Glutamatergic neuron (in vitro differentiated cells): ENCODE measurements at regions not wholly inside any gene's neighbourhood (a gene's known extent, or its start where the extent isn't known, plus 50 kb on each side); places are given as distances from the start of the nearest gene placed in this dataset.

Source experiments
- DNase-seq: peaks from one replicate; pipeline ENCODE4 v3.0.0; 2022
- H3K27ac Mint-ChIP-seq: one replicate; pipeline ENCODE4 v1.8.0; 2020; ENCODE audit warnings: mild to moderate bottlenecking, mixed read lengths, inconsistent platforms; ENCODE audit not compliant: unreplicated experiment
- H3K27me3 Mint-ChIP-seq: one replicate; pipeline ENCODE4 v1.8.0; 2020; ENCODE audit warnings: mild to moderate bottlenecking, moderate library complexity, mixed read lengths, inconsistent platforms; ENCODE audit not compliant: unreplicated experiment
- H3K36me3 Mint-ChIP-seq: one replicate; pipeline ENCODE4 v1.8.0; 2020; ENCODE audit warnings: mild to moderate bottlenecking, mixed read lengths, inconsistent platforms; ENCODE audit not compliant: unreplicated experiment
- H3K4me1 Mint-ChIP-seq: one replicate; pipeline ENCODE4 v1.8.0; 2020; ENCODE audit warnings: mild to moderate bottlenecking, low read depth, mixed read lengths, inconsistent platforms; ENCODE audit not compliant: unreplicated experiment
- H3K4me3 Mint-ChIP-seq: one replicate; pipeline ENCODE4 v1.8.0; 2020; ENCODE audit warnings: mild to moderate bottlenecking, mixed read lengths, inconsistent platforms; ENCODE audit not compliant: unreplicated experiment
- H3K9me3 Mint-ChIP-seq: one replicate; pipeline ENCODE4 v1.8.0; 2020; ENCODE audit warnings: mild to moderate bottlenecking, moderate library complexity, mixed read lengths, inconsistent platforms; ENCODE audit not compliant: unreplicated experiment
- CTCF ChIP-seq: fragments of 200-600 bp; sonication (generic); IDR thresholded peaks from one replicate; pipeline ENCODE4 v1.5.0; 2021; ENCODE audit not compliant: partially characterized antibody, unreplicated experiment

DNA sequence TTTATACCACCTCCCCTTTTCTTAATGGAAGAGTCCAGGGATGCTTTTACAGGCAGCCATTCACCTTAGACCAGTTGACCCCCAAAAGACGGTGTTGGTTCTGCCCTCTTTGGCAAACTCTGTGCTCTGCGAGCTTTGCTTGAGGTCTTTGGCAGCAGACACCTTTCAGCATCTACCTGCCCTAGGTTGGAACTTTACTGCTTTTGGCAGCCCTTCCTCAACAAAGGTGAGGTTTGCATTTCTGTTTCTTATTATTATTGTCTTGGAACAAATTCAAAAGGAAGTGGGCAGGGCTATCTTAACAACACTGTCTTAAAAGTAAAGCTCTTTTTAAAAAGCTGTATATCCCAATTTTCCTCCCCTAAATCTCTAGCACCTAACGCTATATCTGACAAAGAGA, 136.4 kb upstream of the SLC14A2 start:
- no peak for TF ChIP-seq CTCF
- DNase-seq, result no peak
- H3K27me3 Mint-ChIP-seq, result no peaks in the 10 kb centered on the region
- peaks cover 4% of the 10 kb centered on the region for H3K9me3 Mint-ChIP-seq
- no peaks in the 10 kb centered on the region for H3K4me1 Mint-ChIP-seq
- H3K27ac Mint-ChIP-seq, result no peak overlapping the region
- H3K4me3 Mint-ChIP-seq, result no peak overlapping the region
- H3K36me3 Mint-ChIP-seq, result no peaks in the 10 kb centered on the region

DNA sequence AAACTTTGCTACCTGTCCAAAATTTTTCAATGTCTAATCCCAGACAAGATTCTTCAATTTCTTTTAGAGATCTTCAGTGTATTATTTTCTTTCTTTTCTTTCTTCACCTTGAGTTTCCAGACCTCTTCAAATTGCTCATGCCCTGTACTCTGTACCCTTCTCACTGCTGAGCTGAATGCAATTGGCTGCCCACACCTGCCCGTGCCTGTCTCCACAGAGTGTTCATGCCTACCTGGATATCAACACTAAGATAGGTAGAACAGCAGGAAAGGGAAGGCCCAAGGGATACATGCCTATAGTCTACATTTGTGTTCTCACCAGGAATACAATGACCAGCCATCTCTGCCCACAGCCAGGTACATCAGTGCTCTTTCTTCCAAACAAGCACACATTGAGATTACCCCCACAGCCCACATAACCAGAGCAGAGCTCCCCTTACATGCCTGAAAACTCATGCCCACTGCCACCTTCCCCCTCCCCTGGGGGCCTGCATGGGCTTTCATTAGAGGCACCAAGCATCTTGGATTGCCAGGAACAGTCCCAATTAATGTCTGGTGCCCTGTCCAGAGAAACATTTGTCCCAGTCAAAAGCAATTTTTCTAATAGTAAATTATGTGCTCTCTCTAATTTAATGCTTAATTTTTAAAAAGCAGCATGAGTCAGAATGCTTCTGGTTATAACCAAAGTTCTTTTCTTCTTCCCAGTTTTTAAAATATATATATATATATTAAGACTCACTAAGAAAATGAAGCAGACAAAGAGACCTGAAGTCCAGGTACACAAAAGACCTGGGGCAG, 134.9 kb upstream of the SLC14A2 start:
- Mint-ChIP-seq H3K4me3 (no peak overlapping the region), H3K27me3 (no peaks in the 10 kb centered on the region), H3K36me3 (no peaks in the 10 kb centered on the region), H3K4me1 (no peaks in the 10 kb centered on the region), H3K9me3 (no peaks in the 10 kb centered on the region), H3K27ac (no peak overlapping the region)
- TF ChIP-seq CTCF, result no peak
- no peak for DNase-seq

- no peak for TF ChIP-seq CTCF
- H3K27ac Mint-ChIP-seq, result no peak overlapping the region
- no peak overlapping the region for H3K4me3 Mint-ChIP-seq
- no peak for DNase-seq
- H3K36me3 Mint-ChIP-seq, result no peaks in the 10 kb centered on the region
- H3K27me3 Mint-ChIP-seq, result no peaks in the 10 kb centered on the region
- no peaks in the 10 kb centered on the region for H3K4me1 Mint-ChIP-seq
- H3K9me3 Mint-ChIP-seq, result no peaks in the 10 kb centered on the region
These were observed 133.5 kb upstream of the SLC14A2 start for GRCh38 chr18:45481821-45482220.

- Mint-ChIP-seq H3K36me3 (no peaks in the 10 kb centered on the region), H3K27ac (no peak overlapping the region), H3K4me3 (no peak overlapping the region), H3K27me3 (no peaks in the 10 kb centered on the region), H3K9me3 (no peaks in the 10 kb centered on the region), H3K4me1 (no peaks in the 10 kb centered on the region)
- TF ChIP-seq CTCF, result no peak
- DNase-seq, result no peak
These were observed 133.0 kb upstream of the SLC14A2 start for GRCh38 chr18:45482286-45482685.

- no peaks in the 10 kb centered on the region for H3K4me1 Mint-ChIP-seq
These were observed 127.7 kb upstream of the SLC14A2 start for GRCh38 chr18:45487581-45487980.

More at GRCh38 chr18:45487581-45487980, 127.7 kb upstream of the SLC14A2 start:
- TF ChIP-seq CTCF, result no peak
- Mint-ChIP-seq H3K36me3 (no peaks in the 10 kb centered on the region), H3K9me3 (no peaks in the 10 kb centered on the region), H3K27me3 (no peaks in the 10 kb centered on the region), H3K27ac (no peak overlapping the region), H3K4me3 (no peak overlapping the region)
- DNase-seq, result no peak
